ENCODE measurements at regions not wholly inside any gene's neighbourhood (a gene's known extent, or its start where the extent isn't known, plus 50 kb on each side); places are given as distances from the start of the nearest gene placed in this dataset.

- TF ChIP-seq CTCF (conservative IDR thresholded peaks at IDR 0.05; ENCODE audit: low read depth in 2 of 2): no peak
- no peak for TF ChIP-seq ZNF331 (CRISPR knock-in tag; IDR thresholded peaks at IDR 0.05; ENCODE audit: low read depth)
- no peak for TF ChIP-seq REST (IDR thresholded peaks at IDR 0.05; ENCODE audit: unreplicated experiment)
- no peak for TF ChIP-seq EZH2 (IDR thresholded peaks at IDR 0.05; ENCODE audit: low read depth, unreplicated experiment)
- TF ChIP-seq EZH2phosphoT487 (IDR thresholded peaks at IDR 0.05; ENCODE audit: unreplicated experiment): no peak
- TF ChIP-seq POLR2AphosphoS5 (IDR thresholded peaks at IDR 0.05; ENCODE audit: low read depth): no peak
These were observed 163.9 kb upstream of the CDK1 start for GRCh38 chr10:60614363-60614762.

Data from GM23338 (cell line).